ENCODE measurements at regions not wholly inside any gene's neighbourhood (a gene's known extent, or its start where the extent isn't known, plus 50 kb on each side); places are given as distances from the start of the nearest gene placed in this dataset.

GRCh38 chr14:59018978-59019377, 169.5 kb upstream of the DAAM1 start:
- TF ChIP-seq CTCF (IDR thresholded peaks at IDR 0.05) (no peak), POLR2A (IDR thresholded peaks at IDR 0.05) (no peak)
